ENCODE measurements at regions not wholly inside any gene's neighbourhood (a gene's known extent, or its start where the extent isn't known, plus 50 kb on each side); places are given as distances from the start of the nearest gene placed in this dataset.

- TF ChIP-seq CTCF (optimal IDR thresholded peaks at IDR 0.05 in 1 of 3, IDR thresholded peaks at IDR 0.05 in 1 of 3, conservative IDR thresholded peaks at IDR 0.05 in 1 of 3; ENCODE audit: extremely low read depth in 1 of 3, insufficient read depth in 2 of 3, low read length in 3 of 3) (no peak), EZH2 (IDR thresholded peaks at IDR 0.05; ENCODE audit: low read length) (no peak)
These were observed 830.9 kb downstream of the MAT2B start for GRCh38 chr5:164336276-164336675.

Measured in keratinocyte (primary cell).